ENCODE measurements at regions not wholly inside any gene's neighbourhood (a gene's known extent, or its start where the extent isn't known, plus 50 kb on each side); places are given as distances from the start of the nearest gene placed in this dataset.

DNA sequence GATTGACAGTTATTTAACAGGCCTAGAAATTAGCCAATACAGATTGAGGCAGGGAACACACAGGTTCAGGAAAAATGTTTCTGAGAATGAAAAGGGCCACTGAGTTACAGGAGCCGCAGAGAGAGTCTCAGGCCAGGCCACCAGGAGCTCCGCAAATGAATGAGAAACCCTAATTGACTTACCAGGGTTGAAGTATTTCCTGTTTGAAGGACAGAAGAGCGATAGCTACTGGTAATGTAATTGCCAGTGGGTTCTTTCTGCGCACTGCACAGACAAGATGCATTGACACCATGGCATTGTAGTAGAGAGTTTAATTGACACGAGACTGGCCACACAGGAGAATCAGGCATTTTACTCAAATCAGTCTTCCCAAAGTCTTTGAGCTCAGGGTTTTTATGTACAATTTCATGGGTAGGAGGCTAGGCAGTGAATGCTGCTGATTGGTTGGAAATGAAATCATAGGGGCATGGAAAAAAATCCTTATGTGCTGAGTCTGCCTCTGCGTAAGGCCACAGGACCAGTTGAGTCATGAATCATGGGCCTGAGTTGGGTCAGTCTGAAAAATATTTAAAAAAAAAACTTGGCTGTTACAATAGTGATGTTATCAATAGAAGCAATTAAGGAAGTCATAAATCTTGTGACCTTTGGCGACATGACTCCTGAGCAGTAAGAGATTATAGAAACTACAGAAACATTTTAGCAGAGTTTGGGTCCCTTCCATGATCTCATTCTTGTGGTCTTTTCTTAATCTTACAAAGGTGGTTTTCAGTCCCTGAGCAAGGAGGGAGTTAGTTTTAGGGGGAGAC is 203.8 kb downstream of the CASP12 start:
- TF ChIP-seq, protein P1, sequence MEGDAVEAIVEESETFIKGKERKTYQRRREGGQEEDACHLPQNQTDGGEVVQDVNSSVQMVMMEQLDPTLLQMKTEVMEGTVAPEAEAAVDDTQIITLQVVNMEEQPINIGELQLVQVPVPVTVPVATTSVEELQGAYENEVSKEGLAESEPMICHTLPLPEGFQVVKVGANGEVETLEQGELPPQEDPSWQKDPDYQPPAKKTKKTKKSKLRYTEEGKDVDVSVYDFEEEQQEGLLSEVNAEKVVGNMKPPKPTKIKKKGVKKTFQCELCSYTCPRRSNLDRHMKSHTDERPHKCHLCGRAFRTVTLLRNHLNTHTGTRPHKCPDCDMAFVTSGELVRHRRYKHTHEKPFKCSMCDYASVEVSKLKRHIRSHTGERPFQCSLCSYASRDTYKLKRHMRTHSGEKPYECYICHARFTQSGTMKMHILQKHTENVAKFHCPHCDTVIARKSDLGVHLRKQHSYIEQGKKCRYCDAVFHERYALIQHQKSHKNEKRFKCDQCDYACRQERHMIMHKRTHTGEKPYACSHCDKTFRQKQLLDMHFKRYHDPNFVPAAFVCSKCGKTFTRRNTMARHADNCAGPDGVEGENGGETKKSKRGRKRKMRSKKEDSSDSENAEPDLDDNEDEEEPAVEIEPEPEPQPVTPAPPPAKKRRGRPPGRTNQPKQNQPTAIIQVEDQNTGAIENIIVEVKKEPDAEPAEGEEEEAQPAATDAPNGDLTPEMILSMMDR (IDR thresholded peaks at IDR 0.05), result no peak
- no peak for TF ChIP-seq POLR2AphosphoS5 (IDR thresholded peaks at IDR 0.05)
- no peak for TF ChIP-seq POLR2A (IDR thresholded peaks at IDR 0.05; ENCODE audit: low read depth)
- no peak for TF ChIP-seq EP300 (IDR thresholded peaks at IDR 0.05)

Data from esophagus muscularis mucosa (tissue), 4 donors.